NT2/D1 (cell line): ENCODE measurements at regions not wholly inside any gene's neighbourhood (a gene's known extent, or its start where the extent isn't known, plus 50 kb on each side); places are given as distances from the start of the nearest gene placed in this dataset.
"Not testable (repeated sequence)": the region's sequence is repeated elsewhere in the genome, so short reads cannot be mapped to it uniquely, and the experiment has no call there.

Experiments used
- YY1 ChIP-seq: IDR thresholded peaks from 2 replicates; pipeline ENCODE4 v1.6.1; 2011; ENCODE audit not compliant: insufficient read length, insufficient read depth
- ZNF274 ChIP-seq: IDR thresholded peaks from 2 replicates; pipeline ENCODE4 v1.6.1; 2011; ENCODE audit warnings: mild to moderate bottlenecking, low read depth, low read length

- TF ChIP-seq ZNF274, YY1: not testable (repeated sequence)
These were observed 116.7 kb downstream of the ZNF267 start for GRCh38 chr16:31990261-31990660.
